NCI-H2171 treated with DMSO at 0.1 percent for 48 hours (cell line): ENCODE measurements at regions not wholly inside any gene's neighbourhood (a gene's known extent, or its start where the extent isn't known, plus 50 kb on each side); places are given as distances from the start of the nearest gene placed in this dataset.

Experiments used
- DNase-seq: peaks from one replicate; lab custom pipeline; 2025; lab: John Stamatoyannopoulos, UW

DNA sequence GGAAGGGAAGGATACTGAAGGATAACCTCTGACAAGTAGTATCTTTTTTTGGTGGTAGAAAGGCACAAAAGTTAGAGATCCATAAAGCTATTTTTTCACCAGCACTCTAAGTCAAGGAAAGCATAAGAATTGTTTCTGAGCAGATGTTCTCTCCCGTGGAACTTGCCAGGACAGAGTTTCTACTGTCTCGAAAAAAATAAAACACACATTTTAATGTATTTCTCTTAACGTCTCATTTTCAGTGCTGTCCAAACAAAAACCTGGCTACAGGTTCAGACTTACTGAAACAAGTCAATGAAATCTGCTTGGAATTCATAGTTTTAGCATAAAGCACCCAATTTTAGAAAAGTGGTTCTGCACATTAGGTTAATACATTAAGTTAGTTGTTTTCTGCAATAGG lies 338.3 kb downstream of the LTN1 start:
- DNase-seq, result peak; percentile 53

- DNase-seq, result no peak
Observed at GRCh38 chr21:28644762-28645161, 347.9 kb downstream of the LTN1 start.

- no peak for DNase-seq
Observed at GRCh38 chr21:28642891-28643290, 349.8 kb downstream of the LTN1 start.

DNA sequence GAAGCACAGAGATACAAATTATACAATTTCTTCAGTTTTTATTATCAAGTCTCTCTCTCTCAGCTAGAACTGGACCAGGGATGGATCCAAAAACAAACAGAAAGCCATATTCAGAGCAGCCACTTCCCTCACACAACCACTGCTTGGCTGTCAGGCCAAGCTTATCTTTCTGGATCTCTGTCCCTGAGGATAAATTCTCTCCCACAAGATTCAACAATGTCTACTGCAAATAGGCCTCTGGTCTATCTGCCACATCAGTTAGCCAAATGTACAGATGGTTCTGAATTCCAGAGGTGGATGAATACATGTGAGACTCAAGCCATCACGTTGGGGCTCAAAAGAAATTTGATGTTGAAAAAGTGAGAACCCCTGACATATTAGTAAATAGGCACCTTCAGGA lies 350.9 kb downstream of the LTN1 start:
- DNase-seq, result no peak

DNA sequence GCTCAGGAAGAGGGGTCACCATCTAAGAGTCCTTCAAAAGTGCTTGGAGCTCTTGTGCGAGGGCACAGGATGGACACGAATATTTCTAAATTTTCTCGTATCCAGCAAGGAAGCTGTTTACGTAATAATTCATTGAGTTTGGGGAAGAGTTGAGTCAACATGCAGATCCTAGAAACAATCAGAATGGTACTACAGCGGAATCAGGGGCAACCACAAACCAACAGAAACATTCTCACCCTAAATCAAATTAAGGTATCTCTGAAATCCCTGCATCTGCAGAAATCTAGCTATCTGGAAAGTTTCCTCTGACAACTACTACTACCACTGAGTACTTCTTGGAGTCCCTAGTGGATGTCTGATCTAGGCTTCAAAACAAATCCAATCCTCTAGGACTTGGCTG lies 352.4 kb downstream of the LTN1 start:
- DNase-seq, result no peak

- DNase-seq, result no peak
Observed at GRCh38 chr21:28639737-28640136, 352.9 kb downstream of the LTN1 start.

GRCh38 chr21:28636752-28637691 lies 355.7 kb downstream of the LTN1 start:
- no peak for DNase-seq

- no peak for DNase-seq
Observed at GRCh38 chr21:28635541-28635940, 357.1 kb downstream of the LTN1 start.

DNA sequence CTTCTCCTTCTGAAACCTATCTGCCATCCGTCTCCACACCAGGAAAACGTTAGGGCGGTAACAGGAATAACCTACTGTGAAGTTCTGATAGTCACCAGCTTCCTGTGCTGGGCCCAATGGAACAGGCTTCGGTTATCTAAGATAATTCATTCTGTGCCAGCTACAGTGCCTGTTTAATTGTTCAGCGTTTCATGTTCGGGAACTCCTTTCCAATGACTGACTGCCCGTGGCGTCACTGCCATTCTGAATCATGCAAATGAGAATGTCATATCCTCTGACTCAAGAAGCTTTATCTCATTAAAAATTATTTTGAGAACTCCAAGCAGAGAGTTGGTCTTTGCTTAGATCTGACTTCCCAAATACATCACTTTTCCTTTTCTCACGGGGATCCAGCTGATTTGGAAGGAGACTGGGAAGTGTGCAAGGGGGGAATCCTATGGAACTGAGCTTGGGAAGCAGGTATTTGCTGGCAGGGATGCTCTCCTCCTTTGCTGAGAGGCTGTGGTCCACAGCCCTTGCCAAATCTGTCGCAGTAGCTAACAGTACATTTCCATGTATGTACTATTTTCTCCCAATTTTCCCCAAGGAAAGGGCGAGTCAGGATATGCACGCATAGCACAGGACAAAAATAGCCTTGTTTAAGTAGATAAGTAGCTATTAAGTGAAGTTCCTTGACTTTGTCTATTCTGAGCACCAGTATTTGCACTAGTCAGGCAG lies 358.7 kb downstream of the LTN1 start:
- no peak for DNase-seq

DNA sequence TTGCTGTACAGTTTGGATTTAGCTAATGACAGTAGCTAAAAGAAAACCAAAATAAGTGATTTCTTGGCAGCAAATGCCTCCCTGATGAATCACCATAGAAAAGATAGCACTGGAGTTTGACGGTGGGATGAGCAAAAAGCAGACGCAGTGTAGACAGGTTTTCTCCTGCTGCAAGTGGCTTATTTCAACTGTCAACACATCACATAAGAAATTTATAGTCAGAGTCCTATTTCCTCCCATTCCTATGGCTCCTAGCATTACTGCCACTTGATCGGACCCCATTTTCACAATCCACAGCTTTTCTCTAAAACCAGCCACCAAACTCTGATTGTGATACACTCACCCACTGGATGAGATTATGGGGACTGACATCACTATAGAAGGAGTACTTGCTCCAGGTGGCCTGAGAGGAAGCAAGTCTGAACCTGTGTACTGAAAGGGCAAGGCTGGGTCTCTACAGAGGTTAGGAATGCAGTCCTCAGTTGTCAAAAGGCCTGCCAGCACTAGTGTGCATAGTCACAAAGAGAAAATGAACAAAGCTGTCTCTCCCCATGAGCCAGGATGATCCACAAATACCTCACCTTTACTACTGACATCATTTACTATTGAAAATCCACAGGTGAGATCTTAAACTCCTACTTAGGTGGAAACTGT lies 359.8 kb downstream of the LTN1 start:
- no peak for DNase-seq

DNA sequence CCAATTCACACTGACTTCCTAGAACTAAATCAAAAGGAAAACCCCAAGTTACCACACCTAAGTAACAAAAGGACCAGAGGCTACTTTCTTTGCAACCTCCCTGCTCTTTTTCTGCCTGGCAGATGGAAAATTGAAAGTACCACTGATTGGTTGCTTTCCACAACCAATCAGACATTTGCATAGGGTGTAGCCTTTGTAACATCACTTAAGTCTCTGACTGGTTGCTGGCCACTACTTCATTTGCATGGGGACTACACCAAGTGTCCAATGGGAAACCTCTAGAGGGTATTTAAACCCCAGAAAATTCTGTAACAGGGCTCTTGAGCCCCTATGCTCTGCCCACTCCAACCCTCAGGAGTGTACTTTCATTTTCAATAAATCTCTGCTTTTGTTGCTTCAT lies 365.0 kb downstream of the LTN1 start:
- no peak for DNase-seq

DNA sequence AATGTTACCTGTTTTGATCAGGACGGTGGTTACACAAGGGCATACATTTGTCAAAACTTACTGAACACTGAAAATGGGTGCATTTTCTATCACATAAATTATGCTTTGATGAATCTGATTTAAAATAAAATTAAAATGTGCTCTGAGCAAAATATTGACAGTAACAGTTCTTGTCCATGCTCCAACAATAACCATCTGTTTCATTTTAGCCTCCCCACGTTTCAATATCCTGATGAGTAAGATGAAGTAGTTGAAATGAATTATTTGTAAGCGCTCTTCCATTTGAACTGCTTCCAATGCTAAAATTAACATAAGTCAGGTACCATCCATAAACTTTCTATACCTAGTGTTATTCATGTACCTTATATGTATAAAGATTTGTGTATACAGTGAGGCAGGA lies 365.4 kb downstream of the LTN1 start:
- no peak for DNase-seq

DNA sequence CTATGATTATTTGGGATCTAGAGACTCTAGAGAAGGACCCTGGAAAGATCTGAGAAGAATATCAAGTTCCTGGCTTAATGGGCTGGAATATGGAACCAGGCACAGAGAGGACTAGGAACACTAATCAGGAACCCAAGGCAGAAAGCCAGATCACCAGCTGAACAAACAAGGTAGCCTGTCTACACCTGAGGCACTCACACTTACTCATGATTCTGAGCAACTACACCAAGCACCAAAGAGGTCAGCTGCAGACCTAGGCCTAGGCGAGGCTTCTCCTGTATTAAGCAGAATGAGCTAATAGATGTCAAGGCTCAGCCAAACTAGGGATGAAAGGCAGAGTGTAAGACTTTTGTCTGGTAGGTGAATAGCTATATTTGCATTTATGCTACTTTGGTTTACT lies 368.1 kb downstream of the LTN1 start:
- DNase-seq, result no peak

GRCh38 chr21:28617300-28617699 lies 375.4 kb downstream of the LTN1 start:
- no peak for DNase-seq

GRCh38 chr21:28615276-28615675 lies 377.4 kb downstream of the LTN1 start:
- DNase-seq, result no peak

DNA sequence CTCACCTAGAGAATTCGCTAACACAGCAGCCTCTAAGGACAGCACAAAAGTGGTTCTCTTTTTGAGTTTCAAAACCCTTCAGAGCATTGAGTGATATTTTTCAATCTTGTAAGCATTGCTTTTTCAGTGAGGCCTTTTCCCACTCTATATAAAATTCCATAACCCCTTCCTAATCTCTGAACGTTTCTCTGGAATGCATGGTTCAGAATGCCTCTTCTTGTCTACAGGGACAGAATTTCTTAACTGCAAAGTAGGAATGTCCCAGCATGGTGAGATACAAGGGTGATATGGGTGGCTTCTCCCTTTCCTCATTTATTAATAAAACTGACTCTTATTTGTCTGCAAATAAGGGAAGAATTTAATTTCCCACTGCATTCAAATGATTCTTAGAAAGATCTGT lies 377.9 kb downstream of the LTN1 start:
- no peak for DNase-seq

DNA sequence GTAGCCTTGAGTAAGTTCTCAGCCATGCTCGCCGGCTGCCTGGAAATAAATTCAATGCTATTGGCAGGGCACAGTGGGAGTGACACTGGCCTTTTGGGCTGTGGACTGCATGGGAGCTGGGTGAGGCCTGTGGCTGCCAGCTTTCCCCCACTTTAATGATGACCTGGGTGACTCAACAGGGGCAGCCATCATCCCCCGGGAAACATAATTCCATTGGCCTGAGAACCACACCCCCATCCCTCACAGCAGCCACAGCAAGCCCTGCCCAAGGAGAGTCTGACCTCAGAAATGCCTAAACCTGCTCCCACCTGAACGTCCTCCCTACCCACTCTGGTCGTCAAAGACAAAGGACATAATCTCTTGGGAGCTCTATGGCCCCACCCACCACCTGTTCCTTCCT lies 384.0 kb downstream of the LTN1 start:
- no peak for DNase-seq

DNA sequence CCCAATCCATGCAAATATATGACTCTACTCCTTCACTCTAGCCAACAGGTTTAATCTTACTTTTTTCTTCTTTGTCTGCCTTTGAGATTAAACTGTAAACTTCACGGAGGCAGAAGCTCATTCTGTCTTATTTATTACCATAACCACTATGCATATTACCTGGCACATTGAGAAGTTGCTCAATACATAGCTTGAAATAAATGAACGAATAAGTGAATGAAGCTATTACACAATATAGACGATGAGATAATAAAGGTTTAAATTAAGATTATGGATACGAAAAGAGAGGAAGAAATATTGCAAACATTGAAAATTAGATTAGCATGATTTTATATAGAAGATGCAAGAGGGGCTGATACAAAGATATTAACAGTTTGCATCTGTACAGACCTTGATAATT lies 385.1 kb downstream of the LTN1 start:
- no peak for DNase-seq

- DNase-seq, result no peak
Observed at GRCh38 chr21:28604946-28605537, 387.6 kb downstream of the LTN1 start.

GRCh38 chr21:28602546-28602945 lies 390.1 kb downstream of the LTN1 start:
- no peak for DNase-seq

GRCh38 chr21:28598214-28598613 lies 394.5 kb downstream of the LTN1 start:
- no peak for DNase-seq

GRCh38 chr21:28592205-28592865 lies 400.3 kb downstream of the LTN1 start:
- no peak for DNase-seq
